Spleen (tissue), 11 donors: ENCODE measurements at regions not wholly inside any gene's neighbourhood (a gene's known extent, or its start where the extent isn't known, plus 50 kb on each side); places are given as distances from the start of the nearest gene placed in this dataset.

ENCODE experiments used
- DNase-seq: peaks from one replicate; pipeline ENCODE4 v3.0.0-alpha.2; 2020
- H3K27ac ChIP-seq, 8 donors: fragments of 200-600 bp; sonication (generic) in 7 of 8; 1 replicate in 4 of 8; 2 replicates in 4 of 8; pipeline versions ENCODE4 v1.5.0 to v1.8.0; 2016 to 2021; ENCODE audit warnings: inconsistent platforms in 4 of 8, mild to moderate bottlenecking in 4 of 8, moderate library complexity in 1 of 8
- H3K27me3 ChIP-seq, 7 donors: fragments of 200-600 bp; sonication (generic) in 6 of 7; replicated peaks in 1 of 7; 1 replicate in 4 of 7; 2 replicates in 3 of 7; pipeline versions ENCODE4 v1.5.0 to v1.8.0; 2016 to 2021; ENCODE audit warnings: inconsistent platforms in 3 of 7, mild to moderate bottlenecking in 1 of 7
- H3K36me3 ChIP-seq, 6 donors: fragments of 200-600 bp; sonication (generic) in 5 of 6; 1 replicate in 4 of 6; 2 replicates in 2 of 6; pipeline versions ENCODE4 v1.5.0 to v1.8.0; 2016 to 2021; ENCODE audit warnings: inconsistent platforms in 2 of 6
- H3K4me1 ChIP-seq, 6 donors: fragments of 200-600 bp; sonication (generic) in 5 of 6; 1 replicate in 3 of 6; 2 replicates in 3 of 6; pipeline versions ENCODE4 v1.5.0 to v1.8.0; 2016 to 2021; ENCODE audit warnings: inconsistent platforms in 3 of 6
- H3K4me3 ChIP-seq, 8 donors: fragments of 200-600 bp; sonication (generic) in 7 of 8; 1 replicate in 4 of 8; 2 replicates in 4 of 8; pipeline versions ENCODE4 v1.5.0 to v1.8.0; 2016 to 2021; ENCODE audit warnings: inconsistent platforms in 4 of 8, mild to moderate bottlenecking in 4 of 8, moderate library complexity in 2 of 8
- H3K9me3 ChIP-seq, 8 donors: fragments of 200-600 bp; sonication (generic) in 7 of 8; 1 replicate in 4 of 8; 2 replicates in 4 of 8; pipeline versions ENCODE4 v1.5.0 to v1.8.0; 2016 to 2021; ENCODE audit warnings: inconsistent platforms in 4 of 8
- POLR2A ChIP-seq, 3 donors: fragments of 450-650 bp; IDR thresholded peaks; one replicate each; pipeline ENCODE4 v1.5.1; 2017; ENCODE audit warnings: antibody characterized with exemption in 3 of 3, mild to moderate bottlenecking in 1 of 3
- POLR2AphosphoS5 ChIP-seq, 3 donors: sonication (generic); formaldehyde crosslinking; IDR thresholded peaks; one replicate each; pipeline ENCODE4 v1.5.1; 2017; ENCODE audit warnings: antibody characterized with exemption in 3 of 3
- WGBS, 5 donors: extraction: QIAGEN DNeasy Blood & Tissue Kit in 3 of 5; methylation state at CpG; one replicate each; pipeline versions ENCODE4 v1.1.5 to v1.1.7; 2013 to 2018; 5-methylcytosine and 5-hydroxymethylcytosine counted together
- intact Hi-C: fragments of 100-400 bp; cut with DNase I; formaldehyde crosslinking; loops from one replicate; pipeline ENCODE4 v1.15.0; 2023; ENCODE audit warnings: low total_unique reads
- TF ChIP-seq, protein P1 (sequence below), 11 experiments: fragments of 200-600 bp in 7 of 11; fragments of 450-650 bp in 4 of 11; sonication (generic) in 4 of 11; IDR thresholded peaks in 8 of 11; conservative IDR thresholded peaks in 3 of 11; 1 replicate in 7 of 11; 2 replicates in 4 of 11; pipeline versions ENCODE4 v1.4.0 to v1.8.0; 2016 to 2021; ENCODE audit warnings: antibody characterized with exemption in 11 of 11, inconsistent platforms in 4 of 11, mild to moderate bottlenecking in 1 of 11
- donor health status: healthy with polysubstance abuse.
- donor health status: DM: no; HTN: no; CAD: no; lungs with moderate emphysema.
- donor health status: DM: no; HTN: no; CAD: no.
- donor health status: Bipolar disorder and iron deficiency.
- donor health status: healthy.
- donor health status: DM: no; HTN: no; CAD: no.
- donor health status: DM: yes; HTN: yes; CAD: no.

DNA sequence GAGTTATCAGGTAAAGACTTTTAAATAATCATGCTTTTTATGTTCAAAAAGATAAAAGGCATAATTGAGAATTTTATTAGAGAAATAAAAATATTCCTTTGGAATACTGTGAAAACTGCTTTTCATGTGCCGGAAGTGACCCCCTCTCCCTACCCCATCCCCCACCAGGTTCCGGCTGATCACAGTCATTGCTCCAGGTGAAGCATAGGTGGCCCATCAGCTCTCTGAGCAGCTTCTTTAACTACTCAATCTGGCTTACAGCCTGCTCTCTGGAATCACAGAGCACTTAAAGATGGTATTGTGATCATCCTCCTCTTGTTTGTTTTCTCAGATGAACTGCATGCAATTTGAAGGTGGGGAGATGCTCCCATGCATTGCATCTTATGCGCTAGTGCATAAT, 257.7 kb downstream of the EN1 start:
- no peaks in the 10 kb centered on the region for H3K9me3 ChIP-seq
- WGBS, 5 donors = 83 to 91% (median 89%) methylated on average over 3 of the region's 3 CpGs

DNA sequence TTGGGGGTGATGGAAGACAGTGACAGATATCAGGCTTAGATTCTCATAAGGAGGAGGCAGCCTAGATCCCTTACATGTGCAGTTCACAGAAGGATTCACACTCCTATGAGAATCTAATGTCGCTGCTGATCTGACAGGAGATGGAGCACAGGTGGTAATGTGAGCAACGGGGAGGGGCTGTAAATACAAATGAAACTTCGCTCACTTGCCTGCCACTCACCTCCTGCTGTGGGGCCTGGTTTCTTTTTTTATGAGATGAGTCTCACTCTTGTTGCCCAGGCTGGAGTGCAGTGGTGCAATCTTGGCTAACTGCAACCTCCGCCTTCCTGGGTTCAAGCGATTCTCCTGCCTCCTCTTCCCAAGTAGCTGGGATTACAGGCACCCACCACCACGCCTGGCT, 258.6 kb downstream of the EN1 start:
- H3K4me1 ChIP-seq = no peaks in the 10 kb centered on the region
- WGBS, 5 donors = 60 to 66% (median 62%) methylated on average over 6 of the region's 6 CpGs
- no peak overlapping the region for H3K27ac ChIP-seq
- TF ChIP-seq POLR2A (IDR thresholded peaks at IDR 0.05) (no peak), POLR2AphosphoS5 (IDR thresholded peaks at IDR 0.05) (no peak)
- TF ChIP-seq, protein P1, sequence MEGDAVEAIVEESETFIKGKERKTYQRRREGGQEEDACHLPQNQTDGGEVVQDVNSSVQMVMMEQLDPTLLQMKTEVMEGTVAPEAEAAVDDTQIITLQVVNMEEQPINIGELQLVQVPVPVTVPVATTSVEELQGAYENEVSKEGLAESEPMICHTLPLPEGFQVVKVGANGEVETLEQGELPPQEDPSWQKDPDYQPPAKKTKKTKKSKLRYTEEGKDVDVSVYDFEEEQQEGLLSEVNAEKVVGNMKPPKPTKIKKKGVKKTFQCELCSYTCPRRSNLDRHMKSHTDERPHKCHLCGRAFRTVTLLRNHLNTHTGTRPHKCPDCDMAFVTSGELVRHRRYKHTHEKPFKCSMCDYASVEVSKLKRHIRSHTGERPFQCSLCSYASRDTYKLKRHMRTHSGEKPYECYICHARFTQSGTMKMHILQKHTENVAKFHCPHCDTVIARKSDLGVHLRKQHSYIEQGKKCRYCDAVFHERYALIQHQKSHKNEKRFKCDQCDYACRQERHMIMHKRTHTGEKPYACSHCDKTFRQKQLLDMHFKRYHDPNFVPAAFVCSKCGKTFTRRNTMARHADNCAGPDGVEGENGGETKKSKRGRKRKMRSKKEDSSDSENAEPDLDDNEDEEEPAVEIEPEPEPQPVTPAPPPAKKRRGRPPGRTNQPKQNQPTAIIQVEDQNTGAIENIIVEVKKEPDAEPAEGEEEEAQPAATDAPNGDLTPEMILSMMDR (IDR thresholded peaks at IDR 0.05 in 8 of 11, conservative IDR thresholded peaks at IDR 0.05 in 3 of 11) = no peak
- H3K36me3 ChIP-seq = no peaks in the 10 kb centered on the region
- intact Hi-C loops = no loop called here
- H3K9me3 ChIP-seq = no peaks in the 10 kb centered on the region
- no peak overlapping the region for H3K4me3 ChIP-seq
- H3K27me3 ChIP-seq = peaks cover 0 to 4% (median 0%) of the 10 kb centered on the region in 7 donors
- DNase-seq = no peak

More for the DNA sequence above, 257.7 kb downstream of the EN1 start:
- intact Hi-C loops = no loop called here
- Histone ChIP-seq H3K4me3 (no peak overlapping the region), H3K36me3 (no peaks in the 10 kb centered on the region), H3K4me1 (no peaks in the 10 kb centered on the region), H3K27me3 (peaks cover 0 to 4% (median 0%) of the 10 kb centered on the region in 7 donors), H3K27ac (no peak overlapping the region)
- TF ChIP-seq POLR2A (IDR thresholded peaks at IDR 0.05) (no peak), POLR2AphosphoS5 (IDR thresholded peaks at IDR 0.05) (no peak)
- TF ChIP-seq, protein P1 (IDR thresholded peaks at IDR 0.05 in 8 of 11, conservative IDR thresholded peaks at IDR 0.05 in 3 of 11) = no peak
- no peak for DNase-seq

DNA sequence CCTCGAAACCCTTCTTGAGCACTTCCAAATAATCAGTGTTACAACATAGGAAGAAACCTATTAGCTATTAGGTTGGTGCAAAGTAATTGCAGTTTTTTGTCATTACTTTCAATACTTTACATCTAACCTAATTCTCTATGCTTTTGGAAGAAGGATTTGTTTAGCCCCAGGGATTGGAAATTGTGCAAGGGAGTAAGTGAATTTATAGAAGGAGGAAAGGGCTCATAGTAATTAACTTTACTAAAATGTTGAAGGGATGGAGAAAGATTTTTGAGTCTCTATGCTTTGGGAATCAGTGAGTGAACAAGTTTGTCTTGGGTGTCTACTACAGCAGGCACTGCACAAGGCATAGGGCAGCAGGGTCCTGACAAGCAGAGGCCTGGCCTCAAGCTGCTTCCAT, 261.1 kb downstream of the EN1 start:
- Histone ChIP-seq H3K4me3 (no peak overlapping the region), H3K36me3 (no peaks in the 10 kb centered on the region), H3K4me1 (no peaks in the 10 kb centered on the region), H3K27ac (no peak overlapping the region), H3K9me3 (no peaks in the 10 kb centered on the region), H3K27me3 (peaks cover 0 to 4% (median 0%) of the 10 kb centered on the region in 7 donors)
- TF ChIP-seq, protein P1 (IDR thresholded peaks at IDR 0.05 in 8 of 11, conservative IDR thresholded peaks at IDR 0.05 in 3 of 11) = no peak
- TF ChIP-seq POLR2AphosphoS5 (IDR thresholded peaks at IDR 0.05) (no peak), POLR2A (IDR thresholded peaks at IDR 0.05) (no peak)
- intact Hi-C loops = no loop called here
- no peak for DNase-seq
- 52 to 90% (median 79%) methylated on average over 1 of the region's 1 CpG for WGBS, 5 donors

DNA sequence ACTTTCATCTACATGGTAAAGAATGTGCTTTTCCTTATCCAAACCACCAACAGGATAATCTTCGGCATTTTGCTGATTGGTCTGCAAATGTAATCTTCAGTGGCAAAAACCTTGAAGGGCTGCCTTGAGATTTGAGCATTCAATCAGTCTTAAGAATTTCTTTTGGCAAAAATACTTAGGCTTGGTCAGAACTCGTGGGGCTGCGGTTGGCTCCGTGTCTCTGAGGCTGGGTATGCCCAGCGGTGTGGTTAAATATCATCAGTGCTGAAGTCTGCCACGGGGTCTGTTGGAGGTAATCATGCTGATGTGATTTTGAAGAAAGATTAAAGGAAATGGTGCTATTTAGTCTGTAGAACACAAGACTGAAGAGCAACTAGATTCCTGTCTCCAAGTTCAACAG, 262.6 kb downstream of the EN1 start:
- no peaks in the 10 kb centered on the region for H3K36me3 ChIP-seq
- intact Hi-C loops = no loop called here
- no peak for DNase-seq
- TF ChIP-seq POLR2A (IDR thresholded peaks at IDR 0.05) (no peak), POLR2AphosphoS5 (IDR thresholded peaks at IDR 0.05) (no peak)
- TF ChIP-seq, protein P1 (IDR thresholded peaks at IDR 0.05 in 8 of 11, conservative IDR thresholded peaks at IDR 0.05 in 3 of 11) = no peak
- H3K27me3 ChIP-seq = no peaks in the 10 kb centered on the region
- H3K27ac ChIP-seq = no peak overlapping the region
- no peaks in the 10 kb centered on the region for H3K4me1 ChIP-seq
- H3K9me3 ChIP-seq = no peaks in the 10 kb centered on the region
- H3K4me3 ChIP-seq = no peak overlapping the region
- WGBS, 5 donors = 71 to 83% (median 79%) methylated on average over 6 of the region's 6 CpGs
